ENCODE measurements at regions not wholly inside any gene's neighbourhood (a gene's known extent, or its start where the extent isn't known, plus 50 kb on each side); places are given as distances from the start of the nearest gene placed in this dataset.

GRCh38 chr18:24910221-24910620 lies 441.7 kb downstream of the ZNF521 start:
- no peak for TF ChIP-seq PATZ1 (CRISPR knock-in tag; IDR thresholded peaks at IDR 0.05; ENCODE audit: borderline replicate concordance)
- TF ChIP-seq POU6F1 (CRISPR knock-in tag; IDR thresholded peaks at IDR 0.05; ENCODE audit: borderline replicate concordance, low read depth): no peak
- TF ChIP-seq ZFP3 (CRISPR knock-in tag; IDR thresholded peaks at IDR 0.05): no peak
- TF ChIP-seq CREB5 (CRISPR knock-in tag; IDR thresholded peaks at IDR 0.05; ENCODE audit: low read depth): no peak

All from SK-N-SH treated with all-trans-retinoic acid at 6 μM for 48 hours (cell line).